ENCODE measurements at regions not wholly inside any gene's neighbourhood (a gene's known extent, or its start where the extent isn't known, plus 50 kb on each side); places are given as distances from the start of the nearest gene placed in this dataset.

DNA sequence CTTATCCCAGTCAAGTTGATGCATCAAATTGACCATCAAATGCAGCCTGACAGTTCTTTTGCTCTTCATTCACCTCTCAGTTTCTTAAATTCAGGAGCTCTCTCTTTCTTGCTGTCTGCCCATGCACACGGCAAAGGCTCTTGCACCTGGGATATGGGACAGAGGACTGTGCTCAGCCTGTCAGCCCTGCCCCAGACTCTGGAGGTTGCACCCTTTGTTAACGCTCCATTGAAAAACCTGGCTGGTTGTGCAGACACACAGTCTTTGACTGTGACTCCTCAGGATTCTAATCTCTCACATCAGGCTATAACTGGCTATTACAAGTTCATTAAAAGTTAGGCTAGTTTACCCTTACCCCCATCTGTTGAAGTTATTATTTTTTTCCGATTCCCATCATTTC, 1032.5 kb downstream of the SOCS6 start:
- TF ChIP-seq CREB1 (IDR thresholded peaks at IDR 0.05; ENCODE audit: low read depth) (no peak), YY1 (IDR thresholded peaks at IDR 0.05; ENCODE audit: low read depth) (no peak), TAF1 (IDR thresholded peaks at IDR 0.05; ENCODE audit: low read depth) (no peak), TEAD4 (IDR thresholded peaks at IDR 0.05) (no peak), EP300 (IDR thresholded peaks at IDR 0.05; ENCODE audit: borderline replicate concordance) (no peak), ZBTB7A (IDR thresholded peaks at IDR 0.05; ENCODE audit: low read depth) (no peak)
- TF ChIP-seq, protein P1, sequence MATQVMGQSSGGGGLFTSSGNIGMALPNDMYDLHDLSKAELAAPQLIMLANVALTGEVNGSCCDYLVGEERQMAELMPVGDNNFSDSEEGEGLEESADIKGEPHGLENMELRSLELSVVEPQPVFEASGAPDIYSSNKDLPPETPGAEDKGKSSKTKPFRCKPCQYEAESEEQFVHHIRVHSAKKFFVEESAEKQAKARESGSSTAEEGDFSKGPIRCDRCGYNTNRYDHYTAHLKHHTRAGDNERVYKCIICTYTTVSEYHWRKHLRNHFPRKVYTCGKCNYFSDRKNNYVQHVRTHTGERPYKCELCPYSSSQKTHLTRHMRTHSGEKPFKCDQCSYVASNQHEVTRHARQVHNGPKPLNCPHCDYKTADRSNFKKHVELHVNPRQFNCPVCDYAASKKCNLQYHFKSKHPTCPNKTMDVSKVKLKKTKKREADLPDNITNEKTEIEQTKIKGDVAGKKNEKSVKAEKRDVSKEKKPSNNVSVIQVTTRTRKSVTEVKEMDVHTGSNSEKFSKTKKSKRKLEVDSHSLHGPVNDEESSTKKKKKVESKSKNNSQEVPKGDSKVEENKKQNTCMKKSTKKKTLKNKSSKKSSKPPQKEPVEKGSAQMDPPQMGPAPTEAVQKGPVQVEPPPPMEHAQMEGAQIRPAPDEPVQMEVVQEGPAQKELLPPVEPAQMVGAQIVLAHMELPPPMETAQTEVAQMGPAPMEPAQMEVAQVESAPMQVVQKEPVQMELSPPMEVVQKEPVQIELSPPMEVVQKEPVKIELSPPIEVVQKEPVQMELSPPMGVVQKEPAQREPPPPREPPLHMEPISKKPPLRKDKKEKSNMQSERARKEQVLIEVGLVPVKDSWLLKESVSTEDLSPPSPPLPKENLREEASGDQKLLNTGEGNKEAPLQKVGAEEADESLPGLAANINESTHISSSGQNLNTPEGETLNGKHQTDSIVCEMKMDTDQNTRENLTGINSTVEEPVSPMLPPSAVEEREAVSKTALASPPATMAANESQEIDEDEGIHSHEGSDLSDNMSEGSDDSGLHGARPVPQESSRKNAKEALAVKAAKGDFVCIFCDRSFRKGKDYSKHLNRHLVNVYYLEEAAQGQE (IDR thresholded peaks at IDR 0.05; ENCODE audit: low read depth), result no peak
- TF ChIP-seq, protein P2, sequence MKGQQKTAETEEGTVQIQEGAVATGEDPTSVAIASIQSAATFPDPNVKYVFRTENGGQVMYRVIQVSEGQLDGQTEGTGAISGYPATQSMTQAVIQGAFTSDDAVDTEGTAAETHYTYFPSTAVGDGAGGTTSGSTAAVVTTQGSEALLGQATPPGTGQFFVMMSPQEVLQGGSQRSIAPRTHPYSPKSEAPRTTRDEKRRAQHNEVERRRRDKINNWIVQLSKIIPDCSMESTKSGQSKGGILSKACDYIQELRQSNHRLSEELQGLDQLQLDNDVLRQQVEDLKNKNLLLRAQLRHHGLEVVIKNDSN (IDR thresholded peaks at IDR 0.05), result no peak

All from Ishikawa (cell line).